ENCODE measurements at regions not wholly inside any gene's neighbourhood (a gene's known extent, or its start where the extent isn't known, plus 50 kb on each side); places are given as distances from the start of the nearest gene placed in this dataset.
A peak's percentile ranks its signal among the peaks of the same experiment; 100 is the strongest.

DNA sequence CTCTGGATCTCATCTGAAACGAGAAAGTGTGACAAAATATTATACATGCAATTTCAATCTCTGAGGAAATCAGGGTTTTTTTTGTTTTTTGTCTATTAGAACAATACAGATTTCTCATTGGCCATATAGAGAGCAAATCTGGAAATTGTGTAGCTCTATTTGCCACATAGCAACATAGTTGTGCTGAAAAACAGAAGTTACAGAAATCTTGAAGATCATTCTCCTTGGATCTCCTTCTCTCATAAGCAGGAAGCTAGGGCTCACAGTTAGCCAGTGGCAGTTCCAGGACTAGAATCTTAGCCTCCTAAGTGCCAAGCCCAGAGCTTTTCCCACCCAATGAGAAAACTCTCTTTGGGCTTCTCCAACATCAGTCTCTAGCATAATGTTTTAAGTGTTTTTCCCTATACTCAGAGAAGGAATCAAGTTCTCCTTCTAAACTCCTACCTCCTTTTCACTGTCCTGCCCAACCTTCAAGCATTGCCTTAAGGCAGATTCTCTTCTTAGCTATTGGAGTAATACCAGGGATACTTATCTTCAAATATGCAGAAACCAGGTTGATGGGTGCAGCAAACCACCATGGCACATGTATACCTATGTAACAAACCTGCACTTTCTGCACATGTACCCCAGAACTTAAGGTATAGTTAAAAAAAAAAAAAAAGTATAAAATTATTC is 211.6 kb downstream of the ALDH8A1 start:
- DNase-seq: no peak

DNA sequence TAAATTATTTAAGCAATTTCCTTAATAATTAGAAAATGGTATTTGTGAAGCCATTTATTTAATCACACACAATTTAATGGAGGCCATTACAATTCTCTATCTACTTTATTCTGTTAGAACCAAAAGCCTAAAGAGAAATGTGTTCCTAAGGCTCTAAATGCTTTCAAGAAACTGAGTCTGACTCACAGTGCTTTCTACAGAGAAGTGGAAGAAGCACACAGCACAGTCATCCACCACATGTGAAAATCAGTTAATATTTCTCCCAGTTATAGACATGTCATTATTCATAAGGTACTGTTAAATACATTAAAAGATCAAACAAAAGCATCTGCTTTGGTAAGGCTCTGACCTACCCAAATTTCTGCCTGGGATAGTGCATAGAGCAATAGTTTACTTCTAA is 214.4 kb downstream of the ALDH8A1 start:
- DNase-seq: no peak

DNA sequence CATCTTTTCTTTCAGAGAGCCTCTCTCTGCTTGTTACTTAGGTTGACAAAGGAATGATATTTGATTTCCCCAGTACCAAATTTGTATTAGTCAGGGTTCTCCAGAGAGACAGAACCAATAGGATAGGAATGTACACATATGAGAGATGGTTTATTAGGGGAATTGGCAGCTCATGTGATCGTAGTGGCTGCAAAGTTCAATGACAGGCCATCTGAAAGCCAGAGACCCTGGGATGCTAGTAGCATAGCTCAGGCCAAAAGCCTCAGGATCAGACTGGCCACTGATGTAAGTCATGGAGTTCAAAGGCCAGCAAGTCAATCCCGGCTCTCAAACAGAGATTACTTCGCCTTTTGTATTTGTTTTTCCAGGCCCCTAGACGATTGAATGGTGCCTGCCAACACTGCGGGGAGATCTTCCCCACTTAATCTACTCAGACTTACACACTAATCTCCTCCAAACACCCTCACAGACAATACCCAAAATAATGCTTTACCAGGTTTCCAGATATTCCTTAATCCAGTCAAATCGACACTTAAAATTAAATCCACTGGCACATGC is 215.5 kb downstream of the ALDH8A1 start:
- DNase-seq: no peak

DNA sequence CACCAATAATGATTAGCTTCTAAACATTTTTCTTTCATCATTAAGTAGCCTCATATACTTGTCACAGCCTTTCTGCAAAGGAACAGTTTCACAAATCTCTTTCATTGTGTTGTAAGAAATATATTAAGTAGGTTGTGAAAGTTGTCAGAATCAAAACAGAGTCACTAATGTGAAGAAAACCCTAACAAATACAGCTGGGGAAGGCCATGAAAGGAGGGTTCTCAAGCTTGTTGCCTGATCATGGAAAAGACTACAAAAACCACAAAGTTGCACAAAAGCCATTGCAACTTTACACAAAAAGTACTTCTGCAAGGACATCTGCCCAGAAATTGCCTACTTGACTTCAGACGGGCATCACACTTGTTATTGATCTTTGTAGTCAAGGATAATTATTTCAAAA is 216.1 kb downstream of the ALDH8A1 start:
- no peak for DNase-seq

DNA sequence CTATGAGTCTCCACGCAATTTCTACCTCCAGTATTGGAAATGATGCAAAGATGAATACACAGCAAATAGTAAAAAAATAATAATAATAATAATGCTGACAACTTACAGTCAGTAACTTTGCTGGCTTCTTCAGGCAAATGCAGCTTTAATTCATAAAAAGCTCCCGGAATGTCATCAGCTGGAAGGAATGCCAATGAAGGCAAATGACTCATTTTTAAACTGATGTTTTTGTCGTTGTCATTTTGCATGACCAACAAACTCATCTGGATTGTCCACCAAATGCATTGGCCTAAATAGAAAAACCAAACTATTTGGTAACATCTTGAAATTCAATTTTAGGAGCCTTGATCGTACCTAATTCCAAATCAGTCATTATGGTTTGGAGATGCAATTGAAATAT is 217.1 kb downstream of the ALDH8A1 start:
- no peak for DNase-seq

DNA sequence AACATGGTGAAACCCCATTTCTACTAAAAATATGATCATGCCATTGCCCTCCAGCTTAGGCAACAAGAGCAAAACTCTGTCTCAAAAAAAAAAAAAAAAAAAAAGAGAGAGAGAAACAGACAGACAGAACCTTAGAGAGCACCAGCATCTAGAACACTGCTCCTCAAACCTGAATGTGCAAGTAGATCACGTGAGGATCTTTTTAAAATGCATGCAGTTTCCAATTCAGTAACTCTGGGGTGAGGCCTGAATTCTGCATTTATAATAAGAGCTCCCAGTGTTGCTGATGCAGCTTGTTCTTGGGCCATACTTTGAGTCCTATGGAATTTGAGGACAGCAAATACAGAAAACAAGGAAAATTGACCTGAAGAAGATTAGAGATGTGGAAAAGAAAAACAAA is 218.3 kb downstream of the ALDH8A1 start:
- no peak for DNase-seq

DNA sequence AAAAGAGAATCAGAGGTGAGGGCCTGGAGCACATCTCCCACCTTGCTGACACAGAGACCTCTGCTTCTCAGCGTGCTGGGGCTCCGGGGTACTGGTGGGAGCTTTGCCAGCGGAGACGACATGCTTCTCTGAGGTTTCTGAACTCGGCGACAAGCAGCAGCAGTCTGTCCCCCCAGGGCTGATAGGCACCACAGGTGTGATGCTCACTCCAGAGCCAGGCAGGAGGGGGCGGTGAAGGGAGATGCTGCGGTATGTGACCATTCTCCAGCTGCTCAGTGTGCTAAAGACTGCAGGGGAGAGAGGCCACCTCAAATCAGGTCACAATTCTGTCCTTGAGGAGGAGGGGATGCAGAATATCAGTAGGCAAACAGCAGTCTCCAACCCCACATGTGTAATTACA is 219.9 kb downstream of the ALDH8A1 start:
- no peak for DNase-seq

DNA sequence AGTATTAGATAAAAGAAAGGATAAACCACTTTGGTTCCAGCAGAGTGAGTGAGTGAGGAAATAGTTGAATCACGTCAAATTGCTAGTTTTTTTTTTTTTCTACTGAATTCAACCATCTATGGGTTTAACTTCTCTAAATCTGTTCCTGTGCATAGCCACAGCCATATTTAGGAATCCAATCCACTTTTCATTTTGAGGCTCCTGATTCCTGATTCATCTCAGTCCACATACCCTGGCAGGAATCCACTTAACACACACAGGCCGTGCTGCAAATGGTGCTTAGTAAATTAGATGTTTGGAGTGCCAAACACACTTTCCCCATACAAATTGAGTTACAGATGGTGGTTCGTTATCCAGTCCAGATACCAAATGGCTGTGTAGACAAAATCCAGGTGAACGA is 220.3 kb downstream of the ALDH8A1 start:
- peak; percentile 29 for DNase-seq

DNA sequence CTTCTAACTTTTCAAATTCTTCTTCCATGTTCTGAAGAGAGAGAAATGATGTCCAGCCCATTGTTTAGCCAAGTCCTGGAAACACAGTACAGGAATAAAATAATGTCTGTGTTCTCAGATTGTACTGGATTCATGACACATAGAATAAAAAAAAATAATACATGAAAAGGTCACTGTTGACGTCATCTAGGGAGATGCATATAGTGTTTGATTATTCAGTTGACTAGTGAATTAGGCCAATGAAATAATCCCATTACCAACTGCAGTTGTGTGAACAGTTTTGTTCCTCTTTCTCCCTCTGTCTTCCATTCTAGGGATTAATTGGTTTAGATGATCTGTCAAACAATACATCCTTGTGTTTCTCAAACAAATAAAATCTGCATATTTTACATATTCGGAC is 222.8 kb downstream of the ALDH8A1 start:
- peak; percentile 83 for DNase-seq

DNA sequence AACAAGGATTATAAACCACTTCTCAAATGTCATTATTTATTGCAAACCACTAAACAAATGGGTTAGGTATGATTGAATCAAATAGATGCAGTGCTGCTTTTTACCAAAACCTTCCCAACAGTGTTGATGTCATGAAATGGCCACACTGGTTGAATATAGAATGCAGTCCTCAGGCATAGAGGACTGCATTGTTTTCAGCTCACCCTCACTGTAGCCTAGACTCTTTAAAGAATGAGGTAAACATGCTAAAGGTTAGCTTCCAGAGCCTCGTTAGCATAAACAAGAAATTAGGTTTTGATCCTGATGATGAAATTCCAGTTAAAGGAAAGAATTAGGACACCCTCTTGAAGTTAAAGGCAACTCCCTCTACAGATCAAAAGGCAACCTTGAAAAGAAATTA is 224.3 kb downstream of the ALDH8A1 start:
- DNase-seq: peak; percentile 29

DNA sequence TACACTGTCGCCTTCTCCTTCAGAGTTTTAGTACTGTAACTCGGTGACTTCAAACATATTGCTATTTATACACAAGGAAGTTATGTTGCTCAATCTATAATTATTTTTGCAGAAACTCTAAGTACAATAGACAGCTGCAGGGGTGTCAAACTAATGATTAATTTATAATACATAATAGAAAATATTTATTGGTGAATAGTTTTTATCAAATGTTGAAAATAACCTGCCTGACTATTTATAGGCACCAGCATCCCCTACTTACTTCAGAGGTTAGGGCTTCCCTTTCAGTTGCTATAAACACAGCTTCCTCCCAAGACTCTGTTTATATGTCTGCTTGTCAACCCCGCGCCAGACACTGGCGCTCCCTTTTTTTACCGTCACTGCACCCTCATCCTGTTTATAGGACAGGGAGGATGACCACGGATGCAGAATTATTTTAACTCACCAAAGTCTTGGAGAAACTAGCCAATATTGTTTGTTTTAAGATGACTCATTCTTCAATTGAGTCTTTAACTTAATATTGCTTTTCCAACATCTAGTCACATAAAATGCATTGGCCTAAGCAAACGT is 225.0 kb downstream of the ALDH8A1 start:
- no peak for DNase-seq

DNA sequence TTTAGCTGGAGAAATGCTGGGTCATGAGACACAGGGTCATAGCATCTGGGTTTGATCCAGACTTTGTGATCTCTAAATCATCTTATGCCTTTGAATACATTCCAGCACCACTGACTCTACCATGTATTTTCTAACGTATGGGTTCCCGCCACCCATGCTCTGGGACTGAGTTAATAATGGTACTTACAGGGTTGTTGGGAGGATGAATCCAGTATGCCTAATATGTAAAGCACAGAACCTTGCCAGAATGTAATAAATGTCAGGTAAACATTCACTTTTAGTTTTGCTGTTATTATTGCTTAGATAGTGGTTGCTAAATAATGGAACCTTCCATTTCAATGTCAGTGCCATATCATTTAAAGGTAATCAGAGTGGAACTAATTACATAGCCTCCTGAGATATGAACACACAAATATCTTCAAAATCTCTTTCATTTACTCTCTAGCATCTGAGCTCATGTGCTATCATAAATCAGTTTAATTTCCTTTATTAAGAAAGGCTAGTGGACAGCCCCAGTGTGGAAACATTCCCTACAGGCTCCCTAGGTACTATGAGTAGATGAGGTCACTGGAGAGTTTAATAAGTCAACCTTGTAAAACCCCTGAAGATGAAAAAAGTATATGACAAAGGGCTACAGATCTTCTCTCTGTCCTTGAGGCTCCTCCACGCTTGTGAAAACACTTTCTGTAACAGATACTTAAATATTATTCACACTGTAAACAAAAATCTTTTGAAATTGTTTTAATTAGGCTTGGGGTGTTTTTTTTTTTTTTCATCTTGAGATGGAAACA is 226.6 kb downstream of the ALDH8A1 start:
- DNase-seq: no peak

DNA sequence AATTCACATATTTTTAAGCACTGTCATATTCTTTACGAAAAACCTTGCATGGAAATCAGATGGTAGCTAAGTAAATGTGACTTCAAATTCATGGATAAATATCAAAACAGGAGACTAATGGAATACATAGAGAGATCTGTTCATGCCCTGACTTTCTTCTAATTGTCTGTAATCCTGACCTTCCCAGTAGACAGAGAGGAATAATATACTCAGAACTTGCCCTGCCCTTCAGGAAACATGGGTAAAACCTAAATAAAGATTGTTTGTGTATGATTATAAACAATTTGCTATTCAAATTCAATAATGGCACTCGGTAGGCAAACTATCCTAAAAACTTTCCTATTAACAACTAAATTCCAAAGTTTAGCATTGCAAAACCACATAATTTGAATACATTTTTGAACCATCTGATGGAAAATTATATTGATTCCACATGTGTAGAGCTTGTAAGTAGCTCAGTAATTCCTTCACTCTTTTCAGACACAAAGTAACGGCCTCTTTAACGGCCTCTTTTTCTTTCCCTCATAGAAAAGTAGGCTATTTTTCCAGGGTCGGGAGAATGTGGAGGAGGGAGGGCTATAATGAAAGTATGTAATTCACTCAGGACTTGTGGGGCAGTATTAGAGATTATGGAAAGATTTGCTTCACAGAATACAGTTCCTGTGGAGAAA is 227.6 kb downstream of the ALDH8A1 start:
- DNase-seq: no peak

DNA sequence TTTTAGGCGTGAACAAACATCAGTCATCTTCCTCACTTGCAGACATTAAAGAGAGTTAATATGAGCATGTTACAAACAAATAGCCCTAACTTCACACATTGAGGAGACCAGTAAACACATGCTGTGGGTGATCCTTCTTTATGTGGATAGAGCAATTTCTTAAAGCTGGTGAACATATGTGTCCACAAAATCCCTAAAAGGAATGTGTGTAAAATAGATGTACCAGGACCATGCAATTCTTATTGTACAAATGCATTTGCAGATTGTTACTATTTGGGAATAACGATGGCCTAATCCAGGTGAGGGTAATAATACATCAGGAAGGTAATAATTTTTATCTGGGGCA is 228.9 kb downstream of the ALDH8A1 start:
- no peak for DNase-seq

DNA sequence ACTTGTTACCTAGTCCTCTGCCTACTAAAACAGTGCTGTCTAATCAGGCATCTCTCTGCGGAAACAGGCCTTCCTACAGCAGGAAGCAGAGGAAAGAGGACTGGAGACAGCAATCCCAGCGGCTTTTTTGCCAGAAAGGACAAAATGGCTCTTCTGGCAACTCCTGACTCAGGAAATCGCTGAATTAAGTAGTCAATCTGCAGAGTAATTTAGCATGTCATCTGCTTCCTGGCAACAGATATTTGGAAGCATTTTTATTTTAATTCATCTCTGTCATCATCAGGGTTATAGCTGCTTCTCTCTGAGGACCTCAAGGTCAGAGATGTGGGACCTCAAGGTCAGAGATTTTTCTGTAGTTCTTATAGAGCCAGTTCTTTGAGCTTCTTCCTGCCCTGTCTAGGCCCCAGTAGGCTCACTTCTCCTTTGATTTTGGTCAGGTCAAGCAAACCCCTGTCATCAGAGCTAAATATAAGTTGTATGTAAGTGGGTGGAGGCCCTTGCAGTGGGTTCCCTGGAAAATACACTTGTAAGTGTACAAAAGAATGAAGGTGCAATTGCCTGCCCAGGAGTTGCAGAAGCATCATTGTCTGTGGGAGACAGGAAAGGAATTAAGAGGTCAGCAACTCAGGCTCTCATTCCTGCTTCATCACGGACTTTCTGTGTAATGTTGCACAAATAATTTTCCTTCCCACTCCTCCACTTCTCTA is 229.4 kb downstream of the ALDH8A1 start:
- no peak for DNase-seq

DNA sequence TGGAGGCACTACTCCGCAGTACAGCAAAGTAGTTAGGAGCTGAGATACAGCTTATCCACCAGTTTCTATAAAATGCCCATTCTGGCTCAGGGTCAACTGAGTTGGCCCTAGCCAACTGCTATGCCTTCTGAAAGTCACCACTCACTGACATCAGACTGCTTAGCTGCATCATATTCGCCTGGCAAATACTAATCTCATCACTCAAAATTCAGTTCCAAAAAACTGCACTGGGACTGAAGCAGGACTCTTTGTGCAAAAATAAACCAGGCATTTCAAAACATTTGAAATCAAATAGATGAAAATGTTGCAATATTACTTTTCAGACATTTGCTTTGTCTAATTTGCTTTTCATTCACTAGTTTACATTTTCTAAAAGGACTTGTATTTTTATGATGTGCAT is 230.0 kb downstream of the ALDH8A1 start:
- no peak for DNase-seq

DNA sequence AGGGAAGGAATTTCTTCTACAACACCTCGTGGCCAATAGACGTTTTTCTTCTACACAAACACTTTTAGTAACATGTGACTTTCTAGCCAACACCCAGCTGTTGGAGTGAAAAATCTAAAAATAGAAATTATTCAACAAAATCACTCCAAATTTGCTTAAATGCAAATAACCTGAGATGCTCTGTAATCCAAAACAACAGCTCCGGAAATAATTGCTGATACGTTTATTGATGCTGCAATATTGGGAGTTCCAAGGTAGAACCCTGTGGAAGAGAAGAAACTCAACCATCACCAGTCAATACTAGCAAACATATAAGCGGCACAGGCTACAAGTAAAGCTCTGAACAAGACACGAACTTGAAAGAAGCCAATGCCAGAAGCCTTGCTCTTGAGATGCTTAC is 230.6 kb downstream of the ALDH8A1 start:
- no peak for DNase-seq

DNA sequence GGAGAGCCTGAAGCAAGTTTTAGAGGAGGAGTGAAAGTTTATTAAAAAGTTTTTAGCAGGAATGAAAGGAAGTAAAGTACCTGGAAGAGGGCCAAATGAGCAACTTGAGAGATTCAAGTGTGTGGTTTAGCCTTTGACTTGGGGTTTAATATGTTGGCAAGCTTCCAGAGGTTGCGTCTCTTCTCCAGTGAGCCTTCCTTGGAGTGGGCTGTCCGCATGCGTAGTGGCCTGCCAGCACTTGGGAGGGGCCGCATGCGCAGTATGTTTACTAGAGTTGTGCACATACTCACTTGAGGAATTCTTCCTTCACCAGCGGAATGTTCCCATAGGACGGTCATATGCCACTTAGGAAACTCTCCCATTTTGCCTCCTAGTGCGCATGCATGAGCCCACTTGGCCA is 235.2 kb downstream of the ALDH8A1 start:
- DNase-seq: no peak

DNA sequence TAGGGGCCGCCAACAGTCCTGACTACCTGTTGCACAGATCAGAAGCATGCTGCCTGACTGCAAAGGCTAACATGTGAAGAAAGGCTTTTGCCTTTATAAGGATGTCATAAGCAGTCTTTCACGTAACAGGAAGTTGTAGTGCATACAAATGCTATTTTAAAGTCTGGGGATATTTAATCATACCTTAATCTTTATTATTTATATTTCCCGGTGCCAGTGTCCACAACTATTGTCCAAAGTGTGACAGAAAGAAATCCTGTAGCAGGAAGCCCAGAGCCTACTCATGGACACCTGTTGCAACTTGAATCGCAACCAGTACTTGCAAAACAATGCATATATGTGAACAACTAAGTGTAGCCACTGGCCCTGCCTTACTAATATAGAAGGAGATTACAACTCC is 235.8 kb downstream of the ALDH8A1 start:
- no peak for DNase-seq

DNA sequence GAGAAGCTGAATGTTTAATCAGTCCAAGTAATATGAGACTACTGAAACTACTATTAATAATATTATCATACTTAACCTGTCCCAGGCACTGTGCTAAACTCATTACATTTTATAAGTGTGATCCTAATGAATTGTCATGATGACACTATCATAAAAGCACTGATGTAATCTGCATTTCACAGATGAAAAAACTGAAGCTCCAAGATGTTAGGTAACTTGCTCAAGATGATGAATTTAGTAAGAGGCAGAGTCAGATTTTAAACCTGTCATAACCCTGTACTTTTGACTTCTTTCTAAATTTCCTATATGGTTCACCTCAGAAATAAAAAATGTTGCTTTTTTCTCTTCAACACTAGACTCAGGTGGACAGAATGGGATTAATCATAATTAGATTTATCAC is 237.6 kb downstream of the ALDH8A1 start:
- DNase-seq: no peak

DNA sequence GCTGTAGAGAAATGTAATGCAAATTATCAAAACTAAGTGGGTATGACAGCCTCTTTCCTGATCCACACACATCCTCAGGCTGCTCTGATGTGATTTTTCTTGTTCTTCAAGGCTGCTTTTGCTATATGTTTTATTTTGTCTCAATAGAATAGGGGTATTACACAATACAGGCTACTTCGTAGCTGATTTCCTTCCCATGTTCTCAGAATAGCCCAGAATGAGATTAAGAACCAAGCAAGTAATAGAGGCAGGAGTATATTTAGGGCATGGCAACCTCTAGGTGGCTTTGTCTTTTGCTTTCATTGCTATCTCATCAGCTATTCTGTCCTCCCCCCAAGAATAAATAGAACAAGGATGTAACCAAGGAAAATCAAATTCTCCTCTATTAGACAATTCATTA is 241.8 kb downstream of the ALDH8A1 start:
- DNase-seq: no peak

DNA sequence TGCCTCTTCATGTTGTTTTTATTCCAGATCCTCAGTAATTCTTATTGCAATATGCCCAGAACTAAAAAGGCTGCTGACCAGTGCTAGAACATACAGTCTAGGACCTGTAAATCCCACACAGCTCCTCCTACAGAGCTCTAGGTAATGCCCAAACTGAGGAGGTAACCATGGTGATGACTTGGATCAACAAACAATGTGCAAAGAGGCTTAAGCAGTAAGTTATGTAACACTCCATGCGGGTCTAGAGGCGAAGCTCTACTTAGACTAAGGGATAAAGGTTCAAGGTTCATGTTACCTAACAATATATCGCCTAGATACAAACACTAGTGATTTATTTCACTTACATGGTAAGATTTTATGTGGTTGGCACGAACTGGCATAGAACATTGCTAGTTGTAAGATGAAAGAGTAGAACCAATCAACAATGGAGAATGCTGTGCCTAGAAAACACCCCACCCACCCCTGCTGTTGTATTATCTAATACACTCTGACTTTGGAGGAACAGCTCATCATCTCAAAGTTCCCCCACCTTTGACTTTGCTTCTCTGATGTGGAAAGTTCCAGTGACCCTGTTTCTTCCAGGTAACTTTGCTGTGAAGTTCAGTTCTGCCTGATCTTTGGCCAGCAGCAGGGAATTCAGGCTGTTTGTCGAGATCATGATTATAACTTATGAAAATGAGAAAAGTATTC is 242.4 kb downstream of the ALDH8A1 start:
- DNase-seq: no peak

All from SHP77 treated with DMSO at 0.1 percent for 48 hours (cell line).